Upper lobe of right lung (tissue), 1 donor: ENCODE measurements at regions not wholly inside any gene's neighbourhood (a gene's known extent, or its start where the extent isn't known, plus 50 kb on each side); places are given as distances from the start of the nearest gene placed in this dataset.

Experiments
- ATAC-seq: fragments of 200-7000 bp; cut with Tn5 transposase; one replicate; pipeline ENCODE4 v1.9.1; 2020; ENCODE audit warnings: mild to moderate bottlenecking, moderate library complexity
- DNase-seq: peaks from one replicate; pipeline ENCODE4 v3.0.0-alpha.2; 2020
- H3K27ac ChIP-seq: fragments of 200-600 bp; one replicate; pipeline ENCODE4 v1.8.0; 2022
- H3K27me3 ChIP-seq: fragments of 200-600 bp; one replicate; pipeline ENCODE4 v1.8.0; 2022; ENCODE audit warnings: mild to moderate bottlenecking
- H3K36me3 ChIP-seq: fragments of 200-600 bp; one replicate; pipeline ENCODE4 v1.8.0; 2022
- H3K4me1 ChIP-seq: fragments of 200-600 bp; one replicate; pipeline ENCODE4 v1.8.0; 2022
- H3K4me3 ChIP-seq: fragments of 200-600 bp; one replicate; pipeline ENCODE4 v1.8.0; 2022; ENCODE audit warnings: mild to moderate bottlenecking
- H3K9me3 ChIP-seq: fragments of 200-600 bp; one replicate; pipeline ENCODE4 v1.8.0; 2022
- intact Hi-C: fragments of 100-400 bp; cut with DNase I; formaldehyde crosslinking; loops from one replicate; pipeline ENCODE4 v1.11.0; 2022
- TF ChIP-seq, protein P1 (sequence below): fragments of 200-600 bp; IDR thresholded peaks from one replicate; pipeline ENCODE4 v1.8.0; 2022; ENCODE audit warnings: antibody characterized with exemption
- donor health status: DM: no; HTN: yes; CAD: no; lungs with severe emphysema.

- intact Hi-C loops: no loop called here
- H3K27ac ChIP-seq: no peak overlapping the region
- no peaks in the 10 kb centered on the region for H3K27me3 ChIP-seq
- H3K4me3 ChIP-seq: no peak overlapping the region
- no peaks in the 10 kb centered on the region for H3K36me3 ChIP-seq
- DNase-seq (no peak), ATAC-seq (no peak)
- TF ChIP-seq, protein P1, sequence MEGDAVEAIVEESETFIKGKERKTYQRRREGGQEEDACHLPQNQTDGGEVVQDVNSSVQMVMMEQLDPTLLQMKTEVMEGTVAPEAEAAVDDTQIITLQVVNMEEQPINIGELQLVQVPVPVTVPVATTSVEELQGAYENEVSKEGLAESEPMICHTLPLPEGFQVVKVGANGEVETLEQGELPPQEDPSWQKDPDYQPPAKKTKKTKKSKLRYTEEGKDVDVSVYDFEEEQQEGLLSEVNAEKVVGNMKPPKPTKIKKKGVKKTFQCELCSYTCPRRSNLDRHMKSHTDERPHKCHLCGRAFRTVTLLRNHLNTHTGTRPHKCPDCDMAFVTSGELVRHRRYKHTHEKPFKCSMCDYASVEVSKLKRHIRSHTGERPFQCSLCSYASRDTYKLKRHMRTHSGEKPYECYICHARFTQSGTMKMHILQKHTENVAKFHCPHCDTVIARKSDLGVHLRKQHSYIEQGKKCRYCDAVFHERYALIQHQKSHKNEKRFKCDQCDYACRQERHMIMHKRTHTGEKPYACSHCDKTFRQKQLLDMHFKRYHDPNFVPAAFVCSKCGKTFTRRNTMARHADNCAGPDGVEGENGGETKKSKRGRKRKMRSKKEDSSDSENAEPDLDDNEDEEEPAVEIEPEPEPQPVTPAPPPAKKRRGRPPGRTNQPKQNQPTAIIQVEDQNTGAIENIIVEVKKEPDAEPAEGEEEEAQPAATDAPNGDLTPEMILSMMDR: no peak
- peaks cover 5% of the 10 kb centered on the region for H3K4me1 ChIP-seq
- H3K9me3 ChIP-seq: peaks cover 3% of the 10 kb centered on the region
Measured at GRCh38 chr12:46573347-46573658, 200.7 kb upstream of the SLC38A2 start.

GRCh38 chr12:46572644-46573346, 200.2 kb upstream of the SLC38A2 start:
- ATAC-seq (no peak), DNase-seq (no peak)
- Histone ChIP-seq H3K27me3 (no peaks in the 10 kb centered on the region), H3K4me1 (peaks cover 5% of the 10 kb centered on the region), H3K36me3 (no peaks in the 10 kb centered on the region), H3K4me3 (no peak overlapping the region), H3K9me3 (peaks cover 6% of the 10 kb centered on the region), H3K27ac (no peak overlapping the region)
- intact Hi-C loops: no loop called here
- TF ChIP-seq, protein P1: no peak

DNA sequence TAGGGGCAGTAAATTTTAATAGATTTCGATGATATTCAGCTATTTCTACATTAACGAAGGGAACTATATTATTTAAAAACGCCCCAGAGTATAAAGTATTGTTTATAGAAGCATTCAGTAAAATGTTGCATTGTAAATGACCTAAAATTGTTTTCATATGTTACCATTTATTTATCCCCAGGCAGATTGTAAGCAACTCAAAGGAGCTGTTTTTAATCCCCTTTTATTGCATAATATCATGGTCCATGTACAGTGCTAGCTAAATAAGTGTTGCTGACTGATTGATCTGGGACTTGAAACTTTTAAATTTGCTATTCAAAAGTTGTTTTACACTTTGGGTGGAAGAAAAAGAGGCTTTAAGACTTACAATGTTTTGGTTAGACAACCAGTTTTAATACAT, 199.0 kb upstream of the SLC38A2 start:
- peaks cover 13% of the 10 kb centered on the region for H3K9me3 ChIP-seq
- TF ChIP-seq, protein P1: no peak
- no peak overlapping the region for H3K27ac ChIP-seq
- ATAC-seq (no peak), DNase-seq (no peak)
- H3K36me3 ChIP-seq: no peaks in the 10 kb centered on the region
- H3K4me1 ChIP-seq: peaks cover 5% of the 10 kb centered on the region
- H3K27me3 ChIP-seq: no peaks in the 10 kb centered on the region
- H3K4me3 ChIP-seq: no peak overlapping the region
- intact Hi-C loops: no loop called here

GRCh38 chr12:46569826-46570439, 197.4 kb upstream of the SLC38A2 start:
- DNase-seq (peak; percentile 39), ATAC-seq (no peak)
- Histone ChIP-seq H3K27me3 (no peaks in the 10 kb centered on the region), H3K27ac (no peak overlapping the region), H3K9me3 (peaks cover 16% of the 10 kb centered on the region), H3K36me3 (no peaks in the 10 kb centered on the region), H3K4me1 (peaks cover 5% of the 10 kb centered on the region), H3K4me3 (no peak overlapping the region)
- TF ChIP-seq, protein P1: no peak
- intact Hi-C loops: no loop called here

DNA sequence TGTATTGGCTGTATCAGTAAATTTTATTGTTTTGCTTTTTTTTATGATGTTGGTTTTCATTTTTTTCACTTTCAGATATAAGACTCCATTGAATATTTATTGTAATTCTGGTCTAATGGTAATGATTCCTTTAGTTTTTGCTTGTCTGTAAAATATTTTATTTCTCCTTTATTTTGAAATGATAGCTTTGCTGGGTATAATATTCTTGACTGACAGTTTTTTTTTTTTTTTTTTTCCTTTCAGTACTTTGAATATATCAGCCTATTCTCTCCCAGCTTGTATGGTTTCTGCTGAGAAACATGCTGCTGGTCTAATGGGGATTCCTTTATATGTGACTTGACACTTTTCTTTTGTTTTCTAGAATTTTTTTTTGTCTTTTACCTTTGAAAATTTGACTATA, 195.1 kb upstream of the SLC38A2 start:
- Histone ChIP-seq H3K4me1 (no peaks in the 10 kb centered on the region), H3K27ac (no peak overlapping the region), H3K36me3 (no peaks in the 10 kb centered on the region), H3K27me3 (no peaks in the 10 kb centered on the region), H3K4me3 (no peak overlapping the region), H3K9me3 (peaks cover 16% of the 10 kb centered on the region)
- intact Hi-C loops: no loop called here
- ATAC-seq (no peak), DNase-seq (no peak)
- TF ChIP-seq, protein P1: no peak
